Cardiac muscle cell (in vitro differentiated cells and primary cell): ENCODE measurements at regions not wholly inside any gene's neighbourhood (a gene's known extent, or its start where the extent isn't known, plus 50 kb on each side); places are given as distances from the start of the nearest gene placed in this dataset.

Experiments used
- DNase-seq, 2 donors: peaks; one replicate each; pipeline versions ENCODE4 v3.0.0 to v3.0.0-alpha.2; 2010 to 2017; ENCODE audit warnings: low read depth in 1 of 2, low spot score in 1 of 2
- H3K27ac ChIP-seq: fragments of 200-600 bp; sonication (generic); 2 replicates; pipeline ENCODE4 v1.5.1; 2016
- H3K27me3 ChIP-seq: fragments of 200-600 bp; sonication (generic); 2 replicates; pipeline ENCODE4 v1.6.0; 2016; ENCODE audit warnings: control low read depth
- H3K36me3 ChIP-seq: fragments of 200-600 bp; sonication (generic); 2 replicates; pipeline ENCODE4 v1.5.1; 2016; ENCODE audit warnings: control low read depth
- H3K4me1 ChIP-seq: fragments of 200-600 bp; sonication (generic); 2 replicates; pipeline ENCODE4 v1.8.1; 2017; ENCODE audit warnings: low read depth, mild to moderate bottlenecking, mixed run types
- H3K4me3 ChIP-seq: fragments of 200-600 bp; sonication (generic); 2 replicates; pipeline ENCODE4 v1.5.1; 2016; ENCODE audit warnings: mild to moderate bottlenecking
- H3K9me3 ChIP-seq: fragments of 200-600 bp; sonication (generic); 2 replicates; pipeline ENCODE4 v1.5.1; 2017; ENCODE audit warnings: low read depth, mild to moderate bottlenecking, control low read depth
- TF ChIP-seq, protein P1 (sequence below): IDR thresholded peaks from 2 replicates; pipeline ENCODE4 v1.5.1; 2012; ENCODE audit warnings: low read depth, mild to moderate bottlenecking, low read length

DNA sequence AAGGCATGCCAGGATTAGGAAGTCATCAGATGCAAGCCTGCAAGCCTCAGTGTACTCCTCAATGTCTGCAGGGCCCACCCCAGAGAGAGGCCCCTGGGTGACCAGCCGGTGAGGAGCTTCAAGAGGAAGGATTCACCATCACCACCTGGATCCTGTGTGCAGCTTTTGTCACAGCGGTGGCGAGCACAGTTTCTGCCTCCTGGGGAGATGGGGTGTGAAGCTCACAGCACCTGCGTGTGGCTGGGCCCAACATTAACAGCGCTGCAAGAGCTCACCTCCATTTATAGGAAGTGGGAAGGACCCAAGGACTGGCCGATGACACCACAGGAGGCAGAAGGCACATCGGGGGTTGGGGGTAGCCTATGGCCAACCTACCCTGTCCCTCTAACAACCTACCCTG lies 235.3 kb downstream of the CTTN start:
- no peaks in the 10 kb centered on the region for H3K27me3 ChIP-seq
- H3K4me1 ChIP-seq, result no peaks in the 10 kb centered on the region
- no peak for DNase-seq
- H3K36me3 ChIP-seq, result no peaks in the 10 kb centered on the region
- H3K27ac ChIP-seq, result no peak overlapping the region
- no peaks in the 10 kb centered on the region for H3K9me3 ChIP-seq
- TF ChIP-seq, protein P1, sequence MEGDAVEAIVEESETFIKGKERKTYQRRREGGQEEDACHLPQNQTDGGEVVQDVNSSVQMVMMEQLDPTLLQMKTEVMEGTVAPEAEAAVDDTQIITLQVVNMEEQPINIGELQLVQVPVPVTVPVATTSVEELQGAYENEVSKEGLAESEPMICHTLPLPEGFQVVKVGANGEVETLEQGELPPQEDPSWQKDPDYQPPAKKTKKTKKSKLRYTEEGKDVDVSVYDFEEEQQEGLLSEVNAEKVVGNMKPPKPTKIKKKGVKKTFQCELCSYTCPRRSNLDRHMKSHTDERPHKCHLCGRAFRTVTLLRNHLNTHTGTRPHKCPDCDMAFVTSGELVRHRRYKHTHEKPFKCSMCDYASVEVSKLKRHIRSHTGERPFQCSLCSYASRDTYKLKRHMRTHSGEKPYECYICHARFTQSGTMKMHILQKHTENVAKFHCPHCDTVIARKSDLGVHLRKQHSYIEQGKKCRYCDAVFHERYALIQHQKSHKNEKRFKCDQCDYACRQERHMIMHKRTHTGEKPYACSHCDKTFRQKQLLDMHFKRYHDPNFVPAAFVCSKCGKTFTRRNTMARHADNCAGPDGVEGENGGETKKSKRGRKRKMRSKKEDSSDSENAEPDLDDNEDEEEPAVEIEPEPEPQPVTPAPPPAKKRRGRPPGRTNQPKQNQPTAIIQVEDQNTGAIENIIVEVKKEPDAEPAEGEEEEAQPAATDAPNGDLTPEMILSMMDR, result no peak
- no peak overlapping the region for H3K4me3 ChIP-seq

DNA sequence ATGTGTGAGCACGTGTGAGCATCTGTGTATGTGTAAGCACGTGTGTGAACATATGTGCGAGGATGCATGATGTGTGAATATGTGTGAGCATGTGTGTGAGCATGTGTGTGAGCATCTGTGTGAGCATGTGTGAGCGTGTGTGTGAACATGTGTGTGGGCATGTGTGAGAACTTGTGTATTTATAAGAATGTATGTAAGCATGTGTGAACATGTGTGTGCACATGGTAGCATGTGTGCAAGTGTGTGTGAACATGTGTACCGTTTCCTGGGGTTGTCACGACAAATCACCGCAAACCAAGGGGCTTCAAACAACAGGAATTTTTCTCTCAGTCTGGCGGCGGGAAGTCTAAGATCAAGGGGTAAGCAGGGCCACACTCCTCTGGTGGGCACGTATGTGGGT lies 238.3 kb downstream of the CTTN start:
- no peaks in the 10 kb centered on the region for H3K36me3 ChIP-seq
- no peaks in the 10 kb centered on the region for H3K27me3 ChIP-seq
- H3K4me1 ChIP-seq, result no peaks in the 10 kb centered on the region
- no peaks in the 10 kb centered on the region for H3K9me3 ChIP-seq
- TF ChIP-seq, protein P1, result no peak
- no peak overlapping the region for H3K27ac ChIP-seq
- H3K4me3 ChIP-seq, result no peak overlapping the region
- DNase-seq, result no peak

DNA sequence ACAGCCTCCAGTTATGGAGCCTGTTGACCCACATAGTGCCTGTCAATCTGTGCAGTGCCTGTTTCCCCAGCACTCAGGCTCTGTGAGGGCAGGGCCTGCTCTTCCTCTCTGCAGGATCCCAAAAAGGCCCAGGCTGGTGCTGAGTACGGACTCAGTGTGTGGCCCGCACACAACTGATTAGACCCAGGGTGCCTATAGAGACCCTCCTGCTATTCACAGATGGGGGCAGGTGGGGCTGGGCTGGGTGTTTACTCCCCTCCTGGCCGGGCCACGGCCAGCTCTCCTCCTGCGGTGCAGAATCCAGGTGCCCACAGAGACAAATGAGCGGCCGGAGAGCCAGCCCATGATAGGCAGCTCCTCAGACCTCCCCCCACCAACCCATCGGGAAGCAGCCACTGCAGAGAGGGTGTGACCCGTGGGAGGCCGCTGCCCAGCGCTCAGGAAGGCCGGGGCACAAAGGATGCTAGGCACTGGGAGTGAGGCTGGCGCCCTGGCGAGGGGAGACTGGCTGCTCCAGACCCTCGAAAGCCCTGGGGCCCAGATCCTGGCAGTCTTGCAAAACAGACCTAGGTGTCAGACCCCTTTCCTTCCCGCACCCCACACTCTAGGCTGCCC lies 239.0 kb downstream of the CTTN start:
- H3K27me3 ChIP-seq, result no peaks in the 10 kb centered on the region
- no peak overlapping the region for H3K4me3 ChIP-seq
- no peaks in the 10 kb centered on the region for H3K4me1 ChIP-seq
- H3K27ac ChIP-seq, result no peak overlapping the region
- H3K36me3 ChIP-seq, result no peaks in the 10 kb centered on the region
- TF ChIP-seq, protein P1, result no peak
- DNase-seq, result no peak
- H3K9me3 ChIP-seq, result no peaks in the 10 kb centered on the region

DNA sequence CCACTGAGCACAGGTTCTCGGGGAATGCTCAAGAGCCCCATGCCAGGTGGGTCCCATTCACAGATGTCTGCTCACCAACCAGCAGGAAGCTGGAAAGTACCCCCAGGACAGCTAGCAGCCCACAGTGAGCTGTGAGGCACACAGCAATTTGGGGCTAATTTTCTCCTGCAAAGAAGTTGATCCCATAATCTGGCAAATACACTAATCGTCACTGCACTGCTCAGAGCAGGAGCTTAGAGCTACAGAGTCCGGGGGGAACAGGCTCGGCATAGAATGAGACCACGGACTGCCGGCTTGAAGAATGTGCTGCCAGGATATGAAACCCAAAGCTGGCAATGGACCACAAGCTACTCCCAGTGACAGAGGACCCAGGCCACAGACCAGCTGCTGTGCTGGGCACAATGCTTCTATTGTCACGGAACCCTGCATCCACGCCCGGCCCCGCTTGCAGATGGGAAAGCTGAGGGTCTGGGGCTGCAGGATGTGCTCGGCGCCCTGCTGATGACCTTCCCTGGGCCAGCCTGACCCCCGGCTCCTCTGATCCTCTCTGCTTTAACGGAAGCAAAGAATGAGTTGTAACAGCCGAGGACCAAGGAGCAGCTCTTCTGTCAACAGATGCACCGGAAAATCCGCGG lies 239.7 kb downstream of the CTTN start:
- H3K27ac ChIP-seq, result no peak overlapping the region

DNA sequence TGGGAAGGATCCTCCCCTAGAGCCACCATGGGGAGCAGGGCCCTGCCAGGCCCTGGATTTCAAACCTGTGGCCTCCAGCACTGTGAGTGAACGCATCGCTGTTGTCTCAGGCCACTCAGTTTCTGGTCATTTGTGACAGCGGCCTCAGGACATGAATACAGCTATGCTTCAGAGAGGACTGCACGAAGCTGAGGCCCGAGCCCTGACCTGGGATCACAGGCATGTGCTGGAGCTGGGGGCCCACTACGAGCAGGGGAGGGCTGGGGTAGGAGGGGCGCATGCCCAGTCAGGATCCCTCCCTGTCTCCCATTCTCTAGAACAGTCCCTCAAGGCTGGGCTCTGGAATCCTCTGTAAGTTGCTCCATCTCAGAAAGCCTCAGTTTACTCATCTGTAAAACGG lies 242.1 kb downstream of the CTTN start:
- Histone ChIP-seq H3K27ac (no peak overlapping the region), H3K27me3 (no peaks in the 10 kb centered on the region), H3K4me1 (no peaks in the 10 kb centered on the region), H3K4me3 (no peak overlapping the region), H3K9me3 (no peaks in the 10 kb centered on the region), H3K36me3 (no peaks in the 10 kb centered on the region)
- no peak for DNase-seq
- TF ChIP-seq, protein P1, result no peak

More for the DNA sequence above, 239.7 kb downstream of the CTTN start:
- Histone ChIP-seq H3K9me3 (no peaks in the 10 kb centered on the region), H3K4me1 (no peaks in the 10 kb centered on the region), H3K27me3 (no peaks in the 10 kb centered on the region), H3K36me3 (no peaks in the 10 kb centered on the region), H3K4me3 (no peak overlapping the region)
- DNase-seq, result no peak
- TF ChIP-seq, protein P1, result no peak
